ENCODE measurements at regions not wholly inside any gene's neighbourhood (a gene's known extent, or its start where the extent isn't known, plus 50 kb on each side); places are given as distances from the start of the nearest gene placed in this dataset.

DNA sequence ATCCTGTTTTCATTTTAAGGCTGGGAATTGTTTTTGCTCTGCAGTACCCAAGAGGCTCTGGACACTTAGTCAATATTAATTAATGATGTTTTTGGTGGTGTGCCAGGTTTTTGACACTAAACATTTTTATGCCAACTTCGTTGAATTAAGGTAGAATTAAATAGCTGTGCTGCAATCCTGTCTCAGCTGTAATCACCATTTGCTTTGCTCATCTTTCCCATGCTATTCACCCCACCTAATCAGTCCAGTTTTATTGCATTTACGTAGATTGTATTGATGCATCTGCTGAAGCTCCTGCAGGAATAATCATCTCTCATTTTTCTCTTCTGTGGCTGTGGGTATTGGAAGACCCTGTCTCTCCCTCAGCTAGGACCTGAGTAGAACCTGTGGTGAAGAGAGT lies 52.6 kb upstream of the TRUB1 start:
- Histone ChIP-seq H3K27me3 (ENCODE audit: control insufficient read depth in 4 of 4, insufficient read depth in 4 of 4, low read length in 3 of 4) (no peaks in the 10 kb centered on the region), H3K4me3 (ENCODE audit: low read depth in 1 of 3, low read length in 3 of 3) (no peak overlapping the region), H3K27ac (ENCODE audit: low read depth in 1 of 2, low read length in 2 of 2) (no peak overlapping the region), H3K36me3 (ENCODE audit: control insufficient read depth in 4 of 4, insufficient read depth in 3 of 4, low read depth in 1 of 4, low read length in 3 of 4) (no peaks in the 10 kb centered on the region), H3K9me3 (ENCODE audit: control insufficient read depth in 4 of 4, low read length in 3 of 4) (no peaks in the 10 kb centered on the region), H3K4me1 (ENCODE audit: control insufficient read depth in 4 of 4, insufficient read depth in 4 of 4, low read length in 3 of 4) (no peaks in the 10 kb centered on the region), H3K9ac (ENCODE audit: low read depth in 1 of 2, low read length in 2 of 2) (no peak overlapping the region)
- TF ChIP-seq ZBTB33 (IDR thresholded peaks at IDR 0.05) (no peak), NR2F2 (IDR thresholded peaks at IDR 0.05) (no peak), REST (IDR thresholded peaks at IDR 0.05) (no peak), HNF4A (conservative IDR thresholded peaks at IDR 0.05) (no peak), JUND (IDR thresholded peaks at IDR 0.05) (no peak), MAX (IDR thresholded peaks at IDR 0.05) (no peak), FOXA2 (IDR thresholded peaks at IDR 0.05) (no peak), EGR1 (IDR thresholded peaks at IDR 0.05; ENCODE audit: low read depth in 2 of 2) (no peak)
- DNase-seq (ENCODE audit: low spot score) = no peak
- WGBS = 62% methylated on average over 2 of the region's 2 CpGs

Measured in liver (tissue), 7 donors.